ENCODE measurements at regions not wholly inside any gene's neighbourhood (a gene's known extent, or its start where the extent isn't known, plus 50 kb on each side); places are given as distances from the start of the nearest gene placed in this dataset.
"Not testable (repeated sequence)": the region's sequence is repeated elsewhere in the genome, so short reads cannot be mapped to it uniquely, and the experiment has no call there.

- H3K27me3 Mint-ChIP-seq (ENCODE audit: low read depth, poor library complexity); DNase-seq; H3K36me3 Mint-ChIP-seq (ENCODE audit: low read depth); H3K27ac Mint-ChIP-seq; H3K9me3 Mint-ChIP-seq; H3K4me3 Mint-ChIP-seq; H3K4me1 Mint-ChIP-seq: not testable (repeated sequence)
Observed at GRCh38 chr4:131883181-131883580, 1265.9 kb upstream of the PCDH10 start.

- not testable (repeated sequence) for H3K36me3 Mint-ChIP-seq (ENCODE audit: low read depth); H3K4me3 Mint-ChIP-seq; H3K9me3 Mint-ChIP-seq; DNase-seq; H3K27ac Mint-ChIP-seq; H3K27me3 Mint-ChIP-seq (ENCODE audit: low read depth, poor library complexity); H3K4me1 Mint-ChIP-seq
Observed at GRCh38 chr4:131925662-131926061, 1223.4 kb upstream of the PCDH10 start.

GRCh38 chr4:131967646-131968045, 1181.4 kb upstream of the PCDH10 start:
- H3K27ac Mint-ChIP-seq; DNase-seq; H3K36me3 Mint-ChIP-seq (ENCODE audit: low read depth); H3K9me3 Mint-ChIP-seq; H3K4me1 Mint-ChIP-seq; H3K27me3 Mint-ChIP-seq (ENCODE audit: low read depth, poor library complexity); H3K4me3 Mint-ChIP-seq: not testable (repeated sequence)

GRCh38 chr4:131974730-131975129, 1174.4 kb upstream of the PCDH10 start:
- Mint-ChIP-seq H3K27me3 (ENCODE audit: low read depth, poor library complexity) (peaks cover 5% of the 10 kb centered on the region), H3K36me3 (ENCODE audit: low read depth) (peaks cover 20% of the 10 kb centered on the region), H3K27ac (no peak overlapping the region), H3K4me3 (no peak overlapping the region), H3K9me3 (peaks cover 49% of the 10 kb centered on the region), H3K4me1 (no peaks in the 10 kb centered on the region)
- no peak for TF ChIP-seq CTCF (IDR thresholded peaks at IDR 0.05)
- no peak for DNase-seq

- peaks cover 53% of the 10 kb centered on the region for H3K9me3 Mint-ChIP-seq
- DNase-seq; H3K27me3 Mint-ChIP-seq (ENCODE audit: low read depth, poor library complexity); H3K27ac Mint-ChIP-seq; H3K4me1 Mint-ChIP-seq; H3K4me3 Mint-ChIP-seq: not testable (repeated sequence)
- H3K36me3 Mint-ChIP-seq (ENCODE audit: low read depth) = peaks cover 20% of the 10 kb centered on the region
Observed at GRCh38 chr4:131975276-131976132, 1173.6 kb upstream of the PCDH10 start.

GRCh38 chr4:131976133-131977002, 1172.7 kb upstream of the PCDH10 start:
- not testable (repeated sequence) for H3K4me3 Mint-ChIP-seq; H3K27ac Mint-ChIP-seq; DNase-seq; H3K27me3 Mint-ChIP-seq (ENCODE audit: low read depth, poor library complexity); H3K4me1 Mint-ChIP-seq
- Mint-ChIP-seq H3K9me3 (peaks cover 57% of the 10 kb centered on the region), H3K36me3 (ENCODE audit: low read depth) (peaks cover 20% of the 10 kb centered on the region)

GRCh38 chr4:131978120-131978519, 1171.0 kb upstream of the PCDH10 start:
- Mint-ChIP-seq H3K27ac (no peak overlapping the region), H3K4me3 (no peak overlapping the region), H3K27me3 (ENCODE audit: low read depth, poor library complexity) (peaks cover 5% of the 10 kb centered on the region), H3K9me3 (peaks cover 57% of the 10 kb centered on the region), H3K36me3 (ENCODE audit: low read depth) (peaks cover 20% of the 10 kb centered on the region), H3K4me1 (no peaks in the 10 kb centered on the region)
- no peak for DNase-seq
- TF ChIP-seq CTCF (IDR thresholded peaks at IDR 0.05) = no peak

- peak overlapping the region; percentile 94 for H3K27ac Mint-ChIP-seq
- no peaks in the 10 kb centered on the region for H3K4me1 Mint-ChIP-seq
- H3K4me3 Mint-ChIP-seq = no peak overlapping the region
- no peak for TF ChIP-seq CTCF (IDR thresholded peaks at IDR 0.05)
- no peaks in the 10 kb centered on the region for H3K9me3 Mint-ChIP-seq
- no peaks in the 10 kb centered on the region for H3K27me3 Mint-ChIP-seq (ENCODE audit: low read depth, poor library complexity)
- no peak for DNase-seq
- no peaks in the 10 kb centered on the region for H3K36me3 Mint-ChIP-seq (ENCODE audit: low read depth)
Observed at GRCh38 chr4:131989576-131989975, 1159.5 kb upstream of the PCDH10 start.
